Sigmoid colon (tissue), 6 donors: ENCODE measurements at regions not wholly inside any gene's neighbourhood (a gene's known extent, or its start where the extent isn't known, plus 50 kb on each side); places are given as distances from the start of the nearest gene placed in this dataset.

Experiments
- DNase-seq: peaks from one replicate; pipeline ENCODE4 v3.0.0-alpha.2; 2019
- H3K27ac ChIP-seq, 4 donors: fragments of 200-600 bp; sonication (generic); one replicate each; pipeline ENCODE4 v1.5.1; 2016 to 2019; ENCODE audit warnings: mild to moderate bottlenecking in 1 of 4
- H3K27me3 ChIP-seq, 3 donors: fragments of 200-600 bp; sonication (generic); one replicate each; pipeline ENCODE4 v1.5.1; 2019; ENCODE audit warnings: mild to moderate bottlenecking in 1 of 3
- H3K36me3 ChIP-seq, 4 donors: fragments of 200-600 bp; sonication (generic); one replicate each; pipeline ENCODE4 v1.5.1; 2016 to 2019
- H3K4me1 ChIP-seq, 4 donors: fragments of 200-600 bp; sonication (generic); one replicate each; pipeline ENCODE4 v1.5.1; 2017 to 2019
- H3K4me3 ChIP-seq, 4 donors: fragments of 200-600 bp; sonication (generic); one replicate each; pipeline ENCODE4 v1.5.1; 2017 to 2019; ENCODE audit warnings: mild to moderate bottlenecking in 2 of 4, moderate library complexity in 1 of 4
- H3K9me3 ChIP-seq, 4 donors: fragments of 200-600 bp in 3 of 4; sonication (generic) in 3 of 4; one replicate each; pipeline versions ENCODE4 v1.5.1 to v1.6.1; 2013 to 2019
- CTCF ChIP-seq, 4 experiments: fragments of 450-650 bp in 3 of 4; fragments of 200-600 bp in 1 of 4; IDR thresholded peaks; one replicate each; pipeline ENCODE4 v1.5.1; 2016 to 2019; ENCODE audit warnings: antibody characterized with exemption in 4 of 4, mild to moderate bottlenecking in 3 of 4, moderate library complexity in 2 of 4
- EP300 ChIP-seq, 4 donors: sonication (generic); formaldehyde crosslinking; IDR thresholded peaks; one replicate each; pipeline ENCODE4 v1.6.1; 2017; ENCODE audit warnings: antibody characterized with exemption in 4 of 4
- POLR2A ChIP-seq, 2 donors: fragments of 450-650 bp; IDR thresholded peaks; one replicate each; pipeline ENCODE4 v1.6.1; 2016; ENCODE audit warnings: antibody characterized with exemption in 2 of 2, mild to moderate bottlenecking in 2 of 2, moderate library complexity in 2 of 2
- POLR2AphosphoS5 ChIP-seq, 4 donors: sonication (generic); formaldehyde crosslinking; IDR thresholded peaks; one replicate each; pipeline ENCODE4 v1.6.1; 2017; ENCODE audit warnings: antibody characterized with exemption in 4 of 4
- WGBS, 2 donors: extraction: QIAGEN DNeasy Blood & Tissue Kit; methylation state at CpG; one replicate each; pipeline ENCODE4 v1.1.7; 2013; 5-methylcytosine and 5-hydroxymethylcytosine counted together
- intact Hi-C: fragments of 100-400 bp; cut with DNase I; formaldehyde crosslinking; loops from one replicate; pipeline ENCODE4 v1.15.1; 2023
- donor health status: healthy with polysubstance abuse.
- donor health status: healthy.

GRCh38 chr16:24624102-24624501 is 84.7 kb downstream of the RBBP6 start:
- 75 to 78% methylated on average over 9 of the region's 9 CpGs for WGBS, 2 donors
- Histone ChIP-seq H3K27ac (no peak overlapping the region), H3K36me3 (no peaks in the 10 kb centered on the region), H3K4me3 (no peak overlapping the region), H3K9me3 (no peaks in the 10 kb centered on the region), H3K4me1 (no peaks in the 10 kb centered on the region), H3K27me3 (no peaks in the 10 kb centered on the region)
- TF ChIP-seq POLR2AphosphoS5 (IDR thresholded peaks at IDR 0.05) (no peak), POLR2A (IDR thresholded peaks at IDR 0.05) (no peak), CTCF (IDR thresholded peaks at IDR 0.05) (no peak), EP300 (IDR thresholded peaks at IDR 0.05) (no peak)
- intact Hi-C loops = no loop called here
- DNase-seq = no peak

- no peak for DNase-seq
- no peaks in the 10 kb centered on the region for H3K27me3 ChIP-seq
- no peak overlapping the region for H3K27ac ChIP-seq
- WGBS, 2 donors = 75 to 77% methylated on average over 2 of the region's 2 CpGs
- H3K4me1 ChIP-seq = no peaks in the 10 kb centered on the region
- H3K9me3 ChIP-seq = no peaks in the 10 kb centered on the region
- intact Hi-C loops = no loop called here
- no peak for TF ChIP-seq POLR2A (IDR thresholded peaks at IDR 0.05)
- no peak for TF ChIP-seq POLR2AphosphoS5 (IDR thresholded peaks at IDR 0.05)
- TF ChIP-seq EP300 (IDR thresholded peaks at IDR 0.05) = no peak
- no peak for TF ChIP-seq CTCF (IDR thresholded peaks at IDR 0.05)
- no peak overlapping the region for H3K4me3 ChIP-seq
- H3K36me3 ChIP-seq = no peaks in the 10 kb centered on the region
These were observed 86.9 kb downstream of the RBBP6 start for GRCh38 chr16:24626256-24626655.

- Histone ChIP-seq H3K36me3 (no peaks in the 10 kb centered on the region), H3K4me1 (peaks cover 0 to 20% (median 17%) of the 10 kb centered on the region in 4 donors), H3K9me3 (no peaks in the 10 kb centered on the region), H3K27me3 (no peaks in the 10 kb centered on the region), H3K4me3 (no peak overlapping the region), H3K27ac (peak overlapping the region in 1 of 4 donors; percentile 61)
- no peak for DNase-seq
- 10 to 50% methylated on average over 1 of the region's 1 CpG for WGBS, 2 donors
- TF ChIP-seq EP300 (IDR thresholded peaks at IDR 0.05) = no peak
- TF ChIP-seq POLR2AphosphoS5 (IDR thresholded peaks at IDR 0.05) = no peak
- no peak for TF ChIP-seq POLR2A (IDR thresholded peaks at IDR 0.05)
- no peak for TF ChIP-seq CTCF (IDR thresholded peaks at IDR 0.05)
- intact Hi-C loops = no loop called here
These were observed 94.5 kb upstream of the TNRC6A start for GRCh38 chr16:24634919-24635318.

GRCh38 chr16:24635900-24636610 is 93.4 kb upstream of the TNRC6A start:
- no peak overlapping the region for H3K4me3 ChIP-seq
- H3K27me3 ChIP-seq = no peaks in the 10 kb centered on the region
- no peaks in the 10 kb centered on the region for H3K36me3 ChIP-seq
- intact Hi-C loops = no loop called here
- TF ChIP-seq POLR2AphosphoS5 (IDR thresholded peaks at IDR 0.05) = peak in 3 of 4 donors; percentile 57 to 70 (median 62)
- TF ChIP-seq CTCF (IDR thresholded peaks at IDR 0.05) = no peak
- 24 to 49% methylated on average over 6 of the region's 6 CpGs for WGBS, 2 donors
- no peaks in the 10 kb centered on the region for H3K9me3 ChIP-seq
- peak overlapping the region in 3 of 4 donors; percentile 26 to 61 (median 42) for H3K27ac ChIP-seq
- peak; percentile 91 for DNase-seq
- peaks cover 0 to 20% (median 17%) of the 10 kb centered on the region in 4 donors for H3K4me1 ChIP-seq

- intact Hi-C loops = no loop called here
- DNase-seq = no peak
- no peaks in the 10 kb centered on the region for H3K9me3 ChIP-seq
- no peaks in the 10 kb centered on the region for H3K27me3 ChIP-seq
- no peaks in the 10 kb centered on the region for H3K36me3 ChIP-seq
- no peak overlapping the region for H3K27ac ChIP-seq
- H3K4me1 ChIP-seq = peaks cover 0 to 20% (median 17%) of the 10 kb centered on the region in 4 donors
- no peak for TF ChIP-seq EP300 (IDR thresholded peaks at IDR 0.05)
- TF ChIP-seq POLR2A (IDR thresholded peaks at IDR 0.05) = no peak
- no peak for TF ChIP-seq CTCF (IDR thresholded peaks at IDR 0.05)
- TF ChIP-seq POLR2AphosphoS5 (IDR thresholded peaks at IDR 0.05) = no peak
- WGBS, 2 donors = 77 to 88% methylated on average over 2 of the region's 2 CpGs
- H3K4me3 ChIP-seq = no peak overlapping the region
These were observed 89.7 kb upstream of the TNRC6A start for GRCh38 chr16:24639769-24640168.
